Neural cell (in vitro differentiated cells): ENCODE measurements at regions not wholly inside any gene's neighbourhood (a gene's known extent, or its start where the extent isn't known, plus 50 kb on each side); places are given as distances from the start of the nearest gene placed in this dataset.

Experiments
- EP300 ChIP-seq: fragments of 450-650 bp; conservative IDR thresholded peaks from 2 replicates; pipeline ENCODE4 v1.6.1; 2014; ENCODE audit warnings: antibody characterized with exemption, mild to moderate bottlenecking, moderate library complexity; ENCODE audit not compliant: poor library complexity, severe bottlenecking
- EZH2 ChIP-seq: fragments of 200-600, 300-800 bp; shearing (Covaris generic), sonication (generic); IDR thresholded peaks from 2 replicates; pipeline ENCODE4 v1.6.1; 2014; ENCODE audit warnings: antibody characterized with exemption, low read length, borderline replicate concordance, mild to moderate bottlenecking; ENCODE audit not compliant: insufficient read depth, poor library complexity, severe bottlenecking
- MXI1 ChIP-seq: fragments of 450-650 bp; conservative IDR thresholded peaks from 2 replicates; pipeline ENCODE4 v1.6.1; 2014; ENCODE audit warnings: antibody characterized with exemption, mild to moderate bottlenecking; ENCODE audit not compliant: poor library complexity, severe bottlenecking
- POLR2AphosphoS5 ChIP-seq: IDR thresholded peaks from 2 replicates; pipeline ENCODE4 v1.6.1; 2012
- SMC3 ChIP-seq: fragments of 450-650 bp; conservative IDR thresholded peaks from 2 replicates; pipeline ENCODE4 v1.6.1; 2014; ENCODE audit warnings: antibody characterized with exemption, mild to moderate bottlenecking, moderate library complexity; ENCODE audit not compliant: poor library complexity
- TF ChIP-seq, protein P1 (sequence below): fragments of 450-650 bp; IDR thresholded peaks from 2 replicates; pipeline ENCODE4 v1.5.1; 2014; ENCODE audit warnings: antibody characterized with exemption, mild to moderate bottlenecking, moderate library complexity; ENCODE audit not compliant: poor library complexity, severe bottlenecking
- TF ChIP-seq, protein P2 (sequence below): IDR thresholded peaks from 2 replicates; pipeline ENCODE4 v1.6.1; 2012; ENCODE audit warnings: borderline replicate concordance

DNA sequence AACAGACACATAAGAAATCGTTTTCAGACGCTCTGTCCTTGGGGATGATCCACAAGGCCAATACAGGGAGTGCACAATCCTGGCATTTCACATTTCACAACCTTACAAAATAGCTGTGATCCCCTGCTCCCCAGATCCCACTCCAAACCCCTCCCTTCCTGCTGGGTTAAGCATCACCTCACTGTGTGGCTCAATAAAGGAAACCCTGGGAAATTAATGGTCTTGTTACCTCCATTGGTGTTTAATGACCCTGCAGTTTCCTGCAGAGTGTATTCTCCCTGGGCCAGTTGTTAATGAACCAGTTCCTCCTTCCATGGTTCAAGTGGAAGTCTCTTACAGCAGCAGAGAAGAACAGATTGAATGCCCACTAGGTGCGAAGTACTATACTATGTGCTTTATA lies 334.7 kb downstream of the OMA1 start:
- TF ChIP-seq, protein P1, sequence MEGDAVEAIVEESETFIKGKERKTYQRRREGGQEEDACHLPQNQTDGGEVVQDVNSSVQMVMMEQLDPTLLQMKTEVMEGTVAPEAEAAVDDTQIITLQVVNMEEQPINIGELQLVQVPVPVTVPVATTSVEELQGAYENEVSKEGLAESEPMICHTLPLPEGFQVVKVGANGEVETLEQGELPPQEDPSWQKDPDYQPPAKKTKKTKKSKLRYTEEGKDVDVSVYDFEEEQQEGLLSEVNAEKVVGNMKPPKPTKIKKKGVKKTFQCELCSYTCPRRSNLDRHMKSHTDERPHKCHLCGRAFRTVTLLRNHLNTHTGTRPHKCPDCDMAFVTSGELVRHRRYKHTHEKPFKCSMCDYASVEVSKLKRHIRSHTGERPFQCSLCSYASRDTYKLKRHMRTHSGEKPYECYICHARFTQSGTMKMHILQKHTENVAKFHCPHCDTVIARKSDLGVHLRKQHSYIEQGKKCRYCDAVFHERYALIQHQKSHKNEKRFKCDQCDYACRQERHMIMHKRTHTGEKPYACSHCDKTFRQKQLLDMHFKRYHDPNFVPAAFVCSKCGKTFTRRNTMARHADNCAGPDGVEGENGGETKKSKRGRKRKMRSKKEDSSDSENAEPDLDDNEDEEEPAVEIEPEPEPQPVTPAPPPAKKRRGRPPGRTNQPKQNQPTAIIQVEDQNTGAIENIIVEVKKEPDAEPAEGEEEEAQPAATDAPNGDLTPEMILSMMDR, result no peak
- TF ChIP-seq, protein P2, sequence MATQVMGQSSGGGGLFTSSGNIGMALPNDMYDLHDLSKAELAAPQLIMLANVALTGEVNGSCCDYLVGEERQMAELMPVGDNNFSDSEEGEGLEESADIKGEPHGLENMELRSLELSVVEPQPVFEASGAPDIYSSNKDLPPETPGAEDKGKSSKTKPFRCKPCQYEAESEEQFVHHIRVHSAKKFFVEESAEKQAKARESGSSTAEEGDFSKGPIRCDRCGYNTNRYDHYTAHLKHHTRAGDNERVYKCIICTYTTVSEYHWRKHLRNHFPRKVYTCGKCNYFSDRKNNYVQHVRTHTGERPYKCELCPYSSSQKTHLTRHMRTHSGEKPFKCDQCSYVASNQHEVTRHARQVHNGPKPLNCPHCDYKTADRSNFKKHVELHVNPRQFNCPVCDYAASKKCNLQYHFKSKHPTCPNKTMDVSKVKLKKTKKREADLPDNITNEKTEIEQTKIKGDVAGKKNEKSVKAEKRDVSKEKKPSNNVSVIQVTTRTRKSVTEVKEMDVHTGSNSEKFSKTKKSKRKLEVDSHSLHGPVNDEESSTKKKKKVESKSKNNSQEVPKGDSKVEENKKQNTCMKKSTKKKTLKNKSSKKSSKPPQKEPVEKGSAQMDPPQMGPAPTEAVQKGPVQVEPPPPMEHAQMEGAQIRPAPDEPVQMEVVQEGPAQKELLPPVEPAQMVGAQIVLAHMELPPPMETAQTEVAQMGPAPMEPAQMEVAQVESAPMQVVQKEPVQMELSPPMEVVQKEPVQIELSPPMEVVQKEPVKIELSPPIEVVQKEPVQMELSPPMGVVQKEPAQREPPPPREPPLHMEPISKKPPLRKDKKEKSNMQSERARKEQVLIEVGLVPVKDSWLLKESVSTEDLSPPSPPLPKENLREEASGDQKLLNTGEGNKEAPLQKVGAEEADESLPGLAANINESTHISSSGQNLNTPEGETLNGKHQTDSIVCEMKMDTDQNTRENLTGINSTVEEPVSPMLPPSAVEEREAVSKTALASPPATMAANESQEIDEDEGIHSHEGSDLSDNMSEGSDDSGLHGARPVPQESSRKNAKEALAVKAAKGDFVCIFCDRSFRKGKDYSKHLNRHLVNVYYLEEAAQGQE, result no peak
- no peak for TF ChIP-seq EZH2
- TF ChIP-seq POLR2AphosphoS5, result no peak
- no peak for TF ChIP-seq MXI1
- TF ChIP-seq SMC3, result no peak
- TF ChIP-seq EP300, result no peak
